HG03108 (cell line): ENCODE measurements at regions not wholly inside any gene's neighbourhood (a gene's known extent, or its start where the extent isn't known, plus 50 kb on each side); places are given as distances from the start of the nearest gene placed in this dataset.
"Not testable (repeated sequence)": the region's sequence is repeated elsewhere in the genome, so short reads cannot be mapped to it uniquely, and the experiment has no call there.

ENCODE experiments used
- ATAC-seq: cut with Tn5 transposase; IDR thresholded peaks from one replicate; pipeline ENCODE4 v1.9.1; 2021; ENCODE audit warnings: moderate library complexity; ENCODE audit not compliant: unreplicated experiment

- ATAC-seq: no peak
These were observed 535.7 kb upstream of the ACO1 start for GRCh38 chr9:31848505-31849285.

GRCh38 chr9:31854187-31854586 is 530.3 kb upstream of the ACO1 start:
- no peak for ATAC-seq

- no peak for ATAC-seq
These were observed 515.6 kb upstream of the ACO1 start for GRCh38 chr9:31868830-31869229.

- ATAC-seq: no peak
These were observed 514.2 kb upstream of the ACO1 start for GRCh38 chr9:31870276-31870675.

- no peak for ATAC-seq
These were observed 510.7 kb upstream of the ACO1 start for GRCh38 chr9:31873722-31874121.

GRCh38 chr9:31894008-31894407 is 490.4 kb upstream of the ACO1 start:
- no peak for ATAC-seq

GRCh38 chr9:31908158-31908890 is 476.1 kb upstream of the ACO1 start:
- peak; percentile 62 for ATAC-seq

GRCh38 chr9:31908891-31909480 is 475.5 kb upstream of the ACO1 start:
- ATAC-seq: no peak

- ATAC-seq: no peak
These were observed 471.8 kb upstream of the ACO1 start for GRCh38 chr9:31912636-31913035.

- no peak for ATAC-seq
These were observed 467.7 kb upstream of the ACO1 start for GRCh38 chr9:31916591-31917241.

- ATAC-seq: not testable (repeated sequence)
These were observed 446.7 kb upstream of the ACO1 start for GRCh38 chr9:31937737-31938136.

GRCh38 chr9:31950756-31951155 is 433.7 kb upstream of the ACO1 start:
- ATAC-seq: no peak

- no peak for ATAC-seq
These were observed 425.9 kb upstream of the ACO1 start for GRCh38 chr9:31958572-31958971.

- ATAC-seq: no peak
These were observed 414.9 kb upstream of the ACO1 start for GRCh38 chr9:31969552-31969951.

GRCh38 chr9:31983895-31984294 is 400.5 kb upstream of the ACO1 start:
- no peak for ATAC-seq

- no peak for ATAC-seq
These were observed 388.1 kb upstream of the ACO1 start for GRCh38 chr9:31996331-31996730.

GRCh38 chr9:32004431-32005076 is 379.9 kb upstream of the ACO1 start:
- no peak for ATAC-seq

- no peak for ATAC-seq
These were observed 374.1 kb upstream of the ACO1 start for GRCh38 chr9:32010322-32010721.

GRCh38 chr9:32011049-32011448 is 373.4 kb upstream of the ACO1 start:
- ATAC-seq: no peak

GRCh38 chr9:32015795-32016194 is 368.6 kb upstream of the ACO1 start:
- no peak for ATAC-seq

GRCh38 chr9:32045513-32045912 is 338.9 kb upstream of the ACO1 start:
- no peak for ATAC-seq
